Progenitor cell of endocrine pancreas (in vitro differentiated cells): ENCODE measurements at regions not wholly inside any gene's neighbourhood (a gene's known extent, or its start where the extent isn't known, plus 50 kb on each side); places are given as distances from the start of the nearest gene placed in this dataset.

Source experiments
- DNase-seq: peaks from one replicate; pipeline ENCODE4 v3.0.0; 2021; ENCODE audit warnings: low spot score; ENCODE audit not compliant: unreplicated experiment
- H3K27ac Mint-ChIP-seq: 2 replicates; pipeline ENCODE4 v1.8.0; 2021; ENCODE audit warnings: mild to moderate bottlenecking, moderate library complexity, mixed read lengths
- H3K27me3 Mint-ChIP-seq: 2 replicates; pipeline ENCODE4 v1.8.0; 2021; ENCODE audit warnings: mixed read lengths
- H3K36me3 Mint-ChIP-seq: 2 replicates; pipeline ENCODE4 v1.8.0; 2022; ENCODE audit warnings: mixed read lengths; ENCODE audit not compliant: insufficient read depth
- H3K4me1 Mint-ChIP-seq: 2 replicates; pipeline ENCODE4 v1.8.0; 2021; ENCODE audit warnings: low read depth, mixed read lengths
- H3K4me3 Mint-ChIP-seq: 2 replicates; pipeline ENCODE4 v1.8.0; 2021; ENCODE audit warnings: low read depth, mild to moderate bottlenecking, moderate library complexity, mixed read lengths
- H3K9me3 Mint-ChIP-seq: 2 replicates; pipeline ENCODE4 v1.8.0; 2021; ENCODE audit warnings: low read depth, mixed read lengths
- TF ChIP-seq, protein P1 (sequence below): fragments of 200-600 bp; sonication (generic); IDR thresholded peaks from one replicate; pipeline ENCODE4 v1.5.0; 2021; ENCODE audit warnings: antibody characterized with exemption, mild to moderate bottlenecking; ENCODE audit not compliant: unreplicated experiment

DNA sequence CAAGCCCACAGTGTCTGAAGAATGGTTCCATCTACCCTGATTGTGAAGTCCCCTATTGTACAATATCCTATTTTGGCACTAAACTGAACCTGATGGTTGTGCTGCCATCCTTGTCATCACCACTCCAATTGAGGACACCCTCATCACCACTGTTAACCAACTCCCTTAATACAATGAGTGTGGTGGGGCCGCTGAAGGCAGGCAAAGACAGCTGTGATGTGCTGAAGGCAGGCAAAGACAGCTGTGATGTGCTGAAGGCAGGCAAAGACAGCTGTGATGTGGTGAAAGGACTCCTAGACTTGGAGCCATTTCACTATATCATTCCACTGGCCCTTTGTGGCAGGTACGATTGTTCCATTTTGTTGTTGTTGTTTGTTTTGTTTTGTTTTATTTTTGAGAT is 481.6 kb downstream of the SOX6 start:
- DNase-seq, result no peak
- Mint-ChIP-seq H3K9me3 (peaks cover 4% of the 10 kb centered on the region), H3K4me3 (no peak overlapping the region), H3K27ac (no peak overlapping the region), H3K27me3 (no peaks in the 10 kb centered on the region), H3K36me3 (no peaks in the 10 kb centered on the region), H3K4me1 (no peaks in the 10 kb centered on the region)
- TF ChIP-seq, protein P1, sequence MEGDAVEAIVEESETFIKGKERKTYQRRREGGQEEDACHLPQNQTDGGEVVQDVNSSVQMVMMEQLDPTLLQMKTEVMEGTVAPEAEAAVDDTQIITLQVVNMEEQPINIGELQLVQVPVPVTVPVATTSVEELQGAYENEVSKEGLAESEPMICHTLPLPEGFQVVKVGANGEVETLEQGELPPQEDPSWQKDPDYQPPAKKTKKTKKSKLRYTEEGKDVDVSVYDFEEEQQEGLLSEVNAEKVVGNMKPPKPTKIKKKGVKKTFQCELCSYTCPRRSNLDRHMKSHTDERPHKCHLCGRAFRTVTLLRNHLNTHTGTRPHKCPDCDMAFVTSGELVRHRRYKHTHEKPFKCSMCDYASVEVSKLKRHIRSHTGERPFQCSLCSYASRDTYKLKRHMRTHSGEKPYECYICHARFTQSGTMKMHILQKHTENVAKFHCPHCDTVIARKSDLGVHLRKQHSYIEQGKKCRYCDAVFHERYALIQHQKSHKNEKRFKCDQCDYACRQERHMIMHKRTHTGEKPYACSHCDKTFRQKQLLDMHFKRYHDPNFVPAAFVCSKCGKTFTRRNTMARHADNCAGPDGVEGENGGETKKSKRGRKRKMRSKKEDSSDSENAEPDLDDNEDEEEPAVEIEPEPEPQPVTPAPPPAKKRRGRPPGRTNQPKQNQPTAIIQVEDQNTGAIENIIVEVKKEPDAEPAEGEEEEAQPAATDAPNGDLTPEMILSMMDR, result no peak

- Mint-ChIP-seq H3K27me3 (no peaks in the 10 kb centered on the region), H3K4me3 (no peak overlapping the region), H3K36me3 (no peaks in the 10 kb centered on the region), H3K4me1 (no peaks in the 10 kb centered on the region), H3K27ac (no peak overlapping the region), H3K9me3 (peaks cover 4% of the 10 kb centered on the region)
- TF ChIP-seq, protein P1, result no peak
- no peak for DNase-seq
Observed at GRCh38 chr11:15875393-15875792, 481.0 kb downstream of the SOX6 start.

DNA sequence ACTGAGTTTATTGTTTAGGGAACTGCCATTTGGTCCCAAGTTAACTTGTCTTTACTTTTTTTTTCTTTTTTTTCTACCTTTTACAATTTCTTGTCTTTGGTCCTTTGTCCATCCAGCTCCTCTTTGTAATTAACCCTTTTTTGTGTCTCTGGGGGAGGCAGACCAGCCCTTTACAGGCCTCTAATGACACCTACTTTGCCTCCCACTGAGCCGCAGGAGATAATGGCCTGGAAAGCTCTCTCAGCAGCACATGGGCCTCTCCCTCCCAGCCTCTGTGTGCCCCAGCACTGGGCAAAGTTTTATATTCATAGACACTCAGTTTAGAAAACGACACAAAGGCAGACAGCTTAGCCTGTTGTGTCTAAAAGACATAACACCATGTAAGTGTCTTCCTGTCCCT is 480.4 kb downstream of the SOX6 start:
- Mint-ChIP-seq H3K4me3 (no peak overlapping the region), H3K27ac (no peak overlapping the region), H3K27me3 (peaks cover 2% of the 10 kb centered on the region), H3K36me3 (no peaks in the 10 kb centered on the region), H3K4me1 (no peaks in the 10 kb centered on the region), H3K9me3 (peaks cover 4% of the 10 kb centered on the region)
- DNase-seq, result no peak
- TF ChIP-seq, protein P1, result no peak

DNA sequence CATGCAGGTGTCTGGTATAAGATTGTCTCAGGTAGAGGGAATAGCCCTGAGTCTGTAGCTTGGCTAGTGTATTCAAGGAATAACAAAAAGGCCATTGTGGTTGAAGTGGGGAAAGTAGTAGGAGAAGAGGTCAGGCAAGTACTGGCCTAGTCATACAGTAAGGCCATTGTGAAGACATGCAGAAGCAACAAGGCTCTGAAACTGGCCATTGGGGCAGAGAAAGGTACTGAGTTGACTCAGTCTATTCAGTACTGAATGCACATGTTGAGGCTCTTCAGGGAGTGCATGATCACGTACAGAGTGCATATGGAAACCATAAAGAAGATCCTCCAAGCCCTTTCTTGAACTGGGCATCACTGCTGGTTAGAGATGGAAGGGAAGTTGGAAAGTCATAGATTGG is 477.6 kb downstream of the SOX6 start:
- DNase-seq, result no peak
- Mint-ChIP-seq H3K4me1 (no peaks in the 10 kb centered on the region), H3K27me3 (peaks cover 12% of the 10 kb centered on the region), H3K27ac (no peak overlapping the region), H3K36me3 (no peaks in the 10 kb centered on the region), H3K4me3 (no peak overlapping the region), H3K9me3 (no peaks in the 10 kb centered on the region)
- TF ChIP-seq, protein P1, result no peak

GRCh38 chr11:15880291-15880690 is 476.1 kb downstream of the SOX6 start:
- Mint-ChIP-seq H3K36me3 (no peaks in the 10 kb centered on the region), H3K27ac (no peak overlapping the region), H3K27me3 (peaks cover 15% of the 10 kb centered on the region), H3K4me1 (peaks cover 6% of the 10 kb centered on the region), H3K9me3 (no peaks in the 10 kb centered on the region), H3K4me3 (no peak overlapping the region)
- DNase-seq, result no peak
- TF ChIP-seq, protein P1, result no peak
